Panc1 (cell line): ENCODE measurements at regions not wholly inside any gene's neighbourhood (a gene's known extent, or its start where the extent isn't known, plus 50 kb on each side); places are given as distances from the start of the nearest gene placed in this dataset.

Experiments
- ATAC-seq: fragments of 200-7000 bp; cut with Tn5 transposase; 2 replicates; pipeline ENCODE4 v1.9.1; 2020; ENCODE audit warnings: mild to moderate bottlenecking, moderate library complexity
- BruUV-seq: library from RNA; stranded (reverse); fragments of 400-500 nt; replicated peaks from 2 replicates; lab custom pipeline; 2021; lab: Mats Ljungman, UMichigan
- CTCF ChIA-PET: fragments of 300-600 bp; sonication (Branson Sonifier 250); formaldehyde crosslinking; loops from one replicate; lab custom pipeline; 2022; ENCODE audit warnings: antibody characterized with exemption; lab: Charles Lee
- POLR2A ChIA-PET: fragments of 300-600 bp; sonication (Branson Sonifier 250); formaldehyde crosslinking; loops from one replicate; lab custom pipeline; 2022; ENCODE audit warnings: antibody characterized with exemption; lab: Charles Lee
- DNase-seq: peaks from one replicate; pipeline ENCODE4 v3.0.0-alpha.2; 2010; ENCODE audit warnings: low read depth, low spot score
- H3K27ac ChIP-seq: 2 replicates; pipeline ENCODE4 v1.5.1; 2011; ENCODE audit warnings: mild to moderate bottlenecking, low read length, inconsistent platforms
- H3K27me3 ChIP-seq: fragments of 200-500 bp; sonication (Bioruptor generic); 2 replicates; pipeline ENCODE4 v1.6.0; 2014; ENCODE audit warnings: low read length, inconsistent platforms; ENCODE audit not compliant: control insufficient read depth, insufficient read depth
- H3K36me3 ChIP-seq: fragments of 200-500 bp; sonication (Bioruptor generic); 2 replicates; pipeline ENCODE4 v1.5.1; 2014; ENCODE audit warnings: inconsistent platforms, mild to moderate bottlenecking, low read length, moderate library complexity; ENCODE audit not compliant: control insufficient read depth, insufficient read depth
- H3K4me1 ChIP-seq: 2 replicates; pipeline ENCODE4 v1.5.1; 2011; ENCODE audit warnings: inconsistent platforms, mild to moderate bottlenecking, low read length, moderate library complexity; ENCODE audit not compliant: control insufficient read depth, insufficient read depth
- H3K4me3 ChIP-seq, 2 experiments: 2 replicates each; pipeline ENCODE4 v1.5.1; 2011 to 2012; ENCODE audit warnings: low read depth in 2 of 2, low read length in 2 of 2, mild to moderate bottlenecking in 2 of 2, inconsistent platforms in 1 of 2, moderate library complexity in 1 of 2
- H3K9me3 ChIP-seq: fragments of 200-500 bp; sonication (Bioruptor generic); 2 replicates; pipeline ENCODE4 v1.5.1; 2014; ENCODE audit warnings: low read depth, mild to moderate bottlenecking, inconsistent platforms, low read length, moderate library complexity; ENCODE audit not compliant: control insufficient read depth, insufficient read depth
- POLR2AphosphoS5 ChIP-seq: IDR thresholded peaks from 2 replicates; pipeline ENCODE4 v1.6.1; 2012; ENCODE audit warnings: mild to moderate bottlenecking, low read depth, low read length, moderate library complexity
- SIN3A ChIP-seq: IDR thresholded peaks from 2 replicates; pipeline ENCODE4 v1.6.1; 2012; ENCODE audit warnings: low read depth, mild to moderate bottlenecking, low read length, moderate library complexity, borderline replicate concordance; ENCODE audit not compliant: insufficient read depth
- TCF7L2 ChIP-seq: IDR thresholded peaks from 2 replicates; pipeline ENCODE4 v1.6.1; 2011; ENCODE audit warnings: mild to moderate bottlenecking, low read depth, low read length, inconsistent platforms
- in situ Hi-C: cut with HindIII; loops from 2 replicates; pipeline ENCODE4 v1.10.0; 2016; ENCODE audit warnings: low sequenced_read_pairs, low pct_unique_long_range_greater_than_20kb
- intact Hi-C: fragments of 100-400 bp; cut with micrococcal nuclease; formaldehyde crosslinking; loops from one replicate; pipeline ENCODE4 v1.10.0; 2022; ENCODE audit not compliant: unreplicated experiment
- TF ChIP-seq, protein P1 (sequence below): fragments of 450-650 bp; IDR thresholded peaks from 2 replicates; pipeline ENCODE4 v1.5.1; 2017; ENCODE audit warnings: mild to moderate bottlenecking
- TF ChIP-seq, protein P2 (sequence below), 2 experiments: IDR thresholded peaks; 2 replicates each; pipeline ENCODE4 v1.6.1; 2011 to 2012; ENCODE audit warnings: low read depth in 2 of 2, control low read depth in 1 of 2, low read length in 1 of 2, mild to moderate bottlenecking in 1 of 2, moderate library complexity in 1 of 2; ENCODE audit not compliant: insufficient read depth in 1 of 2

DNA sequence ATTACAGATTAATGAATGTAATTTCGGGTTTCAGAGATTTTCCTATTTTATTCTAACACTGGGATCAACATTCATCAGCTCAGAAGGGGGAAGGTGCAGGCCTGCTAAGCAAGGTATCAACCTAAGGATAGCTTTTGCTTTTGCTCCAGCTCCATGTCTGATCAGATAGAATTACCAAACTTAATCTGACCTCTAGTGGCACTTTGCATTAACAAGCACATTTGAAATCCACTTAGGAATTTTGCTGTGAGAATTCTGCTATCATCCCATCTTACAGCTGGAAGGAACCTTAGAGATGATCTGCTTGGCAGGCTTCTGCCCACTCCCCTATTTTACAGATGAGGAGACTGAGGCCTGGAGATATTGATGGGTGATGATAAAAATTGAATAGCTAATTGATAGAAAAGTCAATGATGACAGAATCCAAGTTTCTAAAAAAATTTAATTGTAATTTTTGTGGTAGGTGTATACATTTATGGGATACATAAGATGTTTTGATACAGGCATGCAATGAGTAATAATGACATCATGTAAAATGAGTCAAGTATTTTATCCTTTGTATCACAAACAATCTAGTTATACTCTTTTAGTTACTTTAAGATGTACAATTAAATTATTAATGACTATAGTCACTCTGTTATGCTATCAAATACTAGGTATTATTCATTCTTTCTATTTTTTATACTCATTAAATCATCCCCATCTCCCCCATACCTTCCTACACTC lies 209.2 kb upstream of the ZPLD1 start:
- BruUV-seq, result no TSS peak
- no peaks in the 10 kb centered on the region for H3K9me3 ChIP-seq
- H3K27ac ChIP-seq, result no peak overlapping the region
- no peak for TF ChIP-seq SIN3A
- TF ChIP-seq POLR2AphosphoS5, result no peak
- TF ChIP-seq, protein P1, sequence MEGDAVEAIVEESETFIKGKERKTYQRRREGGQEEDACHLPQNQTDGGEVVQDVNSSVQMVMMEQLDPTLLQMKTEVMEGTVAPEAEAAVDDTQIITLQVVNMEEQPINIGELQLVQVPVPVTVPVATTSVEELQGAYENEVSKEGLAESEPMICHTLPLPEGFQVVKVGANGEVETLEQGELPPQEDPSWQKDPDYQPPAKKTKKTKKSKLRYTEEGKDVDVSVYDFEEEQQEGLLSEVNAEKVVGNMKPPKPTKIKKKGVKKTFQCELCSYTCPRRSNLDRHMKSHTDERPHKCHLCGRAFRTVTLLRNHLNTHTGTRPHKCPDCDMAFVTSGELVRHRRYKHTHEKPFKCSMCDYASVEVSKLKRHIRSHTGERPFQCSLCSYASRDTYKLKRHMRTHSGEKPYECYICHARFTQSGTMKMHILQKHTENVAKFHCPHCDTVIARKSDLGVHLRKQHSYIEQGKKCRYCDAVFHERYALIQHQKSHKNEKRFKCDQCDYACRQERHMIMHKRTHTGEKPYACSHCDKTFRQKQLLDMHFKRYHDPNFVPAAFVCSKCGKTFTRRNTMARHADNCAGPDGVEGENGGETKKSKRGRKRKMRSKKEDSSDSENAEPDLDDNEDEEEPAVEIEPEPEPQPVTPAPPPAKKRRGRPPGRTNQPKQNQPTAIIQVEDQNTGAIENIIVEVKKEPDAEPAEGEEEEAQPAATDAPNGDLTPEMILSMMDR, result peak; percentile 75
- no peak for TF ChIP-seq TCF7L2
- in situ Hi-C loops, result loop anchor here (25.0 kb wide), 1 partner anchor 312 kb away; no protein-coding TSS in a partner anchor
- POLR2A ChIA-PET, result interaction anchor here (1.1 kb wide), 1 partner anchor 413 kb away, joined by 3 read pairs; no protein-coding TSS in a partner anchor
- ATAC-seq (peak; percentile 80), DNase-seq (no peak)
- H3K27me3 ChIP-seq, result no peaks in the 10 kb centered on the region
- intact Hi-C loops, result loop anchor here (2.0 kb wide), 1 partner anchor 417 kb away; no protein-coding TSS in a partner anchor
- no peak overlapping the region for H3K4me3 ChIP-seq
- no peaks in the 10 kb centered on the region for H3K36me3 ChIP-seq
- H3K4me1 ChIP-seq, result no peaks in the 10 kb centered on the region
- CTCF ChIA-PET, result interaction anchor here (0.7 to 2.3 kb wide), 8 partner anchors 300 to 501 kb away, joined by 3 to 12 read pairs (median 4); partner anchors contain the start of genes CEP97 and NFKBIZ

DNA sequence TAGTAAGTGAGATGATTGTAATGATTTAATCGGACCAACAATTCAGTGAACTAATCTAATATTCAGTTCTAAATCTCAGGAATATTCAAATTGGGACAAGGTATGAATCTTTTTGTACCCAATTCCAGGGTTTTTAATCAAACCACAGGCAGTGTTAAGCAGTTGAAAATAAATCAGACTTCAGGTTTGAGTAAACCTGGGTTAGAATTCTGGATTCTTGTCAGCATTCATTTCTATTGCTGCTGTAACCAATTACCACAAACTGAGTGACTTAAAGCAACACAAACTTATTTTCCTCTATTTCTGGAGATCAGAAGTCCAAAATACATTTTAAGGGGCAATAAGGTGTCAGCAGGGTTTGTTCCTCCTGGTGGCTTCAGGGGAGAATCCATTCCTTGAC lies 208.4 kb upstream of the ZPLD1 start:
- no peaks in the 10 kb centered on the region for H3K4me1 ChIP-seq
- DNase-seq (no peak), ATAC-seq (no peak)
- H3K27me3 ChIP-seq, result no peaks in the 10 kb centered on the region
- ChIA-PET CTCF (interaction anchor here (0.5 to 2.3 kb wide), 3 partner anchors 14 to 424 kb away, joined by 3 to 12 read pairs (median 12); no protein-coding TSS in a partner anchor), POLR2A (no interaction called here)
- no peak overlapping the region for H3K4me3 ChIP-seq
- no peaks in the 10 kb centered on the region for H3K36me3 ChIP-seq
- H3K27ac ChIP-seq, result no peak overlapping the region
- H3K9me3 ChIP-seq, result no peaks in the 10 kb centered on the region
- in situ Hi-C loops, result loop anchor here (25.0 kb wide), 1 partner anchor 311 kb away; no protein-coding TSS in a partner anchor
- no TSS peak for BruUV-seq
- no peak for TF ChIP-seq SIN3A
- TF ChIP-seq, protein P1, result no peak
- no peak for TF ChIP-seq TCF7L2
- TF ChIP-seq, protein P2, sequence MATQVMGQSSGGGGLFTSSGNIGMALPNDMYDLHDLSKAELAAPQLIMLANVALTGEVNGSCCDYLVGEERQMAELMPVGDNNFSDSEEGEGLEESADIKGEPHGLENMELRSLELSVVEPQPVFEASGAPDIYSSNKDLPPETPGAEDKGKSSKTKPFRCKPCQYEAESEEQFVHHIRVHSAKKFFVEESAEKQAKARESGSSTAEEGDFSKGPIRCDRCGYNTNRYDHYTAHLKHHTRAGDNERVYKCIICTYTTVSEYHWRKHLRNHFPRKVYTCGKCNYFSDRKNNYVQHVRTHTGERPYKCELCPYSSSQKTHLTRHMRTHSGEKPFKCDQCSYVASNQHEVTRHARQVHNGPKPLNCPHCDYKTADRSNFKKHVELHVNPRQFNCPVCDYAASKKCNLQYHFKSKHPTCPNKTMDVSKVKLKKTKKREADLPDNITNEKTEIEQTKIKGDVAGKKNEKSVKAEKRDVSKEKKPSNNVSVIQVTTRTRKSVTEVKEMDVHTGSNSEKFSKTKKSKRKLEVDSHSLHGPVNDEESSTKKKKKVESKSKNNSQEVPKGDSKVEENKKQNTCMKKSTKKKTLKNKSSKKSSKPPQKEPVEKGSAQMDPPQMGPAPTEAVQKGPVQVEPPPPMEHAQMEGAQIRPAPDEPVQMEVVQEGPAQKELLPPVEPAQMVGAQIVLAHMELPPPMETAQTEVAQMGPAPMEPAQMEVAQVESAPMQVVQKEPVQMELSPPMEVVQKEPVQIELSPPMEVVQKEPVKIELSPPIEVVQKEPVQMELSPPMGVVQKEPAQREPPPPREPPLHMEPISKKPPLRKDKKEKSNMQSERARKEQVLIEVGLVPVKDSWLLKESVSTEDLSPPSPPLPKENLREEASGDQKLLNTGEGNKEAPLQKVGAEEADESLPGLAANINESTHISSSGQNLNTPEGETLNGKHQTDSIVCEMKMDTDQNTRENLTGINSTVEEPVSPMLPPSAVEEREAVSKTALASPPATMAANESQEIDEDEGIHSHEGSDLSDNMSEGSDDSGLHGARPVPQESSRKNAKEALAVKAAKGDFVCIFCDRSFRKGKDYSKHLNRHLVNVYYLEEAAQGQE (IDR thresholded peaks at IDR 0.05; ENCODE audit: insufficient read depth in 1 of 2, low read depth in 2 of 2, low read length in 1 of 2), result no peak
- no peak for TF ChIP-seq POLR2AphosphoS5
- intact Hi-C loops, result no loop called here
